ENCODE measurements at regions not wholly inside any gene's neighbourhood (a gene's known extent, or its start where the extent isn't known, plus 50 kb on each side); places are given as distances from the start of the nearest gene placed in this dataset.

DNA sequence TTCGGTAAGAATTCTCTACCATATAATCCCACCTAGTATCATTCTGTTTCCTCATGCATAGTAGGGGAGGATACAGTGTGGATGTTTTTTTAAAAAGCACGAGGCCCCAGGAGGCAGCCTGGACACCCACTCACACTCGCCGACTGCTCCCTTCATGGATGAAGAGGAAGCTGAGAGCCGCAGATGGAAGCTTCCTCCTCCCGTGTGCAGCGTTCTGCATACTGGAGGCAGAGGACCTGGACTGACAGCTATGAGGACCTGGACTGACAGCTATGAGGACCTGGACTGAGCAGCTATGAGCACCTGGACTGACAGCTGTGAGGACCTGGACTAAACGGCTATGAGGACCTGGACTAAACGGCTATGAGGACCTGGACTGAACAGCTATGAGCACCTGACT is 234.4 kb downstream of the NDUFA10 start:
- DNase-seq (ENCODE audit: low spot score), result no peak
- WGBS, result 72% methylated on average over 9 of the region's 9 CpGs

DNA sequence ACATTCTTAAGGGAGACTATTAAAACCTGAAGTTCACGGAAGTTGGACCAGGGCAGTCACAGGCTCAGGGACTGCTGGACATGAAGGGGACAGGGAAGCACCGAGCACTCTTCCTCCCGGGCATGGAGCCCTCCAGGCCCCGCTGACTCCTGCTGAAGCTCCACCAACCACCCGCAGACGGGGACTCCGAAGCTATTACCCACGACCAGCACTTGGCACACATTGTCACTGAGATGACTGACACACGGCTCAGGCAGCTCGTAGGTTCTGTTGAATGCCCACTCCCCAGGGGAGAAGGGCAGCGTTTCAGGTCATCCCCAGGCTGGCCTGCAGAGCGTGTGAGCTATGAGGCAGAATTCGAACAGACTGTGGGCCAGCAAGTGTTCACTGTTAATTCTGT is 234.8 kb downstream of the NDUFA10 start:
- TF ChIP-seq, protein P1, sequence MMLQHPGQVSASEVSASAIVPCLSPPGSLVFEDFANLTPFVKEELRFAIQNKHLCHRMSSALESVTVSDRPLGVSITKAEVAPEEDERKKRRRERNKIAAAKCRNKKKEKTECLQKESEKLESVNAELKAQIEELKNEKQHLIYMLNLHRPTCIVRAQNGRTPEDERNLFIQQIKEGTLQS (IDR thresholded peaks at IDR 0.05), result no peak
- TF ChIP-seq GABPA (IDR thresholded peaks at IDR 0.05 in 1 of 2, conservative IDR thresholded peaks at IDR 0.05 in 1 of 2), result no peak
- no peak for TF ChIP-seq FOXA2 (IDR thresholded peaks at IDR 0.05)
- TF ChIP-seq, protein P2, sequence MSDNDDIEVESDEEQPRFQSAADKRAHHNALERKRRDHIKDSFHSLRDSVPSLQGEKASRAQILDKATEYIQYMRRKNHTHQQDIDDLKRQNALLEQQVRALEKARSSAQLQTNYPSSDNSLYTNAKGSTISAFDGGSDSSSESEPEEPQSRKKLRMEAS (IDR thresholded peaks at IDR 0.05), result no peak
- TF ChIP-seq EGR1 (IDR thresholded peaks at IDR 0.05; ENCODE audit: low read depth in 2 of 2), result no peak
- no peak for TF ChIP-seq SP1 (IDR thresholded peaks at IDR 0.05)
- no peak for TF ChIP-seq HNF4A (conservative IDR thresholded peaks at IDR 0.05)
- TF ChIP-seq, protein P3, sequence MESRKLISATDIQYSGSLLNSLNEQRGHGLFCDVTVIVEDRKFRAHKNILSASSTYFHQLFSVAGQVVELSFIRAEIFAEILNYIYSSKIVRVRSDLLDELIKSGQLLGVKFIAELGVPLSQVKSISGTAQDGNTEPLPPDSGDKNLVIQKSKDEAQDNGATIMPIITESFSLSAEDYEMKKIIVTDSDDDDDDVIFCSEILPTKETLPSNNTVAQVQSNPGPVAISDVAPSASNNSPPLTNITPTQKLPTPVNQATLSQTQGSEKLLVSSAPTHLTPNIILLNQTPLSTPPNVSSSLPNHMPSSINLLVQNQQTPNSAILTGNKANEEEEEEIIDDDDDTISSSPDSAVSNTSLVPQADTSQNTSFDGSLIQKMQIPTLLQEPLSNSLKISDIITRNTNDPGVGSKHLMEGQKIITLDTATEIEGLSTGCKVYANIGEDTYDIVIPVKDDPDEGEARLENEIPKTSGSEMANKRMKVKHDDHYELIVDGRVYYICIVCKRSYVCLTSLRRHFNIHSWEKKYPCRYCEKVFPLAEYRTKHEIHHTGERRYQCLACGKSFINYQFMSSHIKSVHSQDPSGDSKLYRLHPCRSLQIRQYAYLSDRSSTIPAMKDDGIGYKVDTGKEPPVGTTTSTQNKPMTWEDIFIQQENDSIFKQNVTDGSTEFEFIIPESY (IDR thresholded peaks at IDR 0.05), result no peak
- TF ChIP-seq NR2F2 (IDR thresholded peaks at IDR 0.05), result no peak
- no peak for TF ChIP-seq FOXA1 (IDR thresholded peaks at IDR 0.05)
- TF ChIP-seq, protein P4, sequence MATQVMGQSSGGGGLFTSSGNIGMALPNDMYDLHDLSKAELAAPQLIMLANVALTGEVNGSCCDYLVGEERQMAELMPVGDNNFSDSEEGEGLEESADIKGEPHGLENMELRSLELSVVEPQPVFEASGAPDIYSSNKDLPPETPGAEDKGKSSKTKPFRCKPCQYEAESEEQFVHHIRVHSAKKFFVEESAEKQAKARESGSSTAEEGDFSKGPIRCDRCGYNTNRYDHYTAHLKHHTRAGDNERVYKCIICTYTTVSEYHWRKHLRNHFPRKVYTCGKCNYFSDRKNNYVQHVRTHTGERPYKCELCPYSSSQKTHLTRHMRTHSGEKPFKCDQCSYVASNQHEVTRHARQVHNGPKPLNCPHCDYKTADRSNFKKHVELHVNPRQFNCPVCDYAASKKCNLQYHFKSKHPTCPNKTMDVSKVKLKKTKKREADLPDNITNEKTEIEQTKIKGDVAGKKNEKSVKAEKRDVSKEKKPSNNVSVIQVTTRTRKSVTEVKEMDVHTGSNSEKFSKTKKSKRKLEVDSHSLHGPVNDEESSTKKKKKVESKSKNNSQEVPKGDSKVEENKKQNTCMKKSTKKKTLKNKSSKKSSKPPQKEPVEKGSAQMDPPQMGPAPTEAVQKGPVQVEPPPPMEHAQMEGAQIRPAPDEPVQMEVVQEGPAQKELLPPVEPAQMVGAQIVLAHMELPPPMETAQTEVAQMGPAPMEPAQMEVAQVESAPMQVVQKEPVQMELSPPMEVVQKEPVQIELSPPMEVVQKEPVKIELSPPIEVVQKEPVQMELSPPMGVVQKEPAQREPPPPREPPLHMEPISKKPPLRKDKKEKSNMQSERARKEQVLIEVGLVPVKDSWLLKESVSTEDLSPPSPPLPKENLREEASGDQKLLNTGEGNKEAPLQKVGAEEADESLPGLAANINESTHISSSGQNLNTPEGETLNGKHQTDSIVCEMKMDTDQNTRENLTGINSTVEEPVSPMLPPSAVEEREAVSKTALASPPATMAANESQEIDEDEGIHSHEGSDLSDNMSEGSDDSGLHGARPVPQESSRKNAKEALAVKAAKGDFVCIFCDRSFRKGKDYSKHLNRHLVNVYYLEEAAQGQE (IDR thresholded peaks at IDR 0.05), result no peak
- no peak overlapping the region for H3K9ac ChIP-seq (ENCODE audit: low read depth in 1 of 2, low read length in 2 of 2)
- no peaks in the 10 kb centered on the region for H3K4me1 ChIP-seq (ENCODE audit: control insufficient read depth in 4 of 4, insufficient read depth in 4 of 4, low read length in 3 of 4)
- no peaks in the 10 kb centered on the region for H3K36me3 ChIP-seq (ENCODE audit: control insufficient read depth in 4 of 4, insufficient read depth in 3 of 4, low read depth in 1 of 4, low read length in 3 of 4)
- H3K27ac ChIP-seq (ENCODE audit: low read depth in 1 of 2, low read length in 2 of 2), result no peak overlapping the region
- peaks cover 0 to 4% (median 2%) of the 10 kb centered on the region in 4 donors for H3K9me3 ChIP-seq (ENCODE audit: control insufficient read depth in 4 of 4, low read length in 3 of 4)
- peaks cover 0 to 7% (median 0%) of the 10 kb centered on the region in 4 donors for H3K27me3 ChIP-seq (ENCODE audit: control insufficient read depth in 4 of 4, insufficient read depth in 4 of 4, low read length in 3 of 4)
- WGBS, result 70% methylated on average over 13 of the region's 13 CpGs
- no peak overlapping the region for H3K4me3 ChIP-seq (ENCODE audit: low read depth in 1 of 3, low read length in 3 of 3)
- DNase-seq (ENCODE audit: low spot score), result no peak

More for the DNA sequence above, 234.4 kb downstream of the NDUFA10 start:
- Histone ChIP-seq H3K4me3 (ENCODE audit: low read depth in 1 of 3, low read length in 3 of 3) (no peak overlapping the region), H3K36me3 (ENCODE audit: control insufficient read depth in 4 of 4, insufficient read depth in 3 of 4, low read depth in 1 of 4, low read length in 3 of 4) (no peaks in the 10 kb centered on the region), H3K27ac (ENCODE audit: low read depth in 1 of 2, low read length in 2 of 2) (no peak overlapping the region), H3K4me1 (ENCODE audit: control insufficient read depth in 4 of 4, insufficient read depth in 4 of 4, low read length in 3 of 4) (no peaks in the 10 kb centered on the region), H3K27me3 (ENCODE audit: control insufficient read depth in 4 of 4, insufficient read depth in 4 of 4, low read length in 3 of 4) (peaks cover 0 to 7% (median 0%) of the 10 kb centered on the region in 4 donors), H3K9me3 (ENCODE audit: control insufficient read depth in 4 of 4, low read length in 3 of 4) (peaks cover 0 to 4% (median 2%) of the 10 kb centered on the region in 4 donors), H3K9ac (ENCODE audit: low read depth in 1 of 2, low read length in 2 of 2) (no peak overlapping the region)
- no peak for TF ChIP-seq EGR1 (IDR thresholded peaks at IDR 0.05; ENCODE audit: low read depth in 2 of 2)

DNA sequence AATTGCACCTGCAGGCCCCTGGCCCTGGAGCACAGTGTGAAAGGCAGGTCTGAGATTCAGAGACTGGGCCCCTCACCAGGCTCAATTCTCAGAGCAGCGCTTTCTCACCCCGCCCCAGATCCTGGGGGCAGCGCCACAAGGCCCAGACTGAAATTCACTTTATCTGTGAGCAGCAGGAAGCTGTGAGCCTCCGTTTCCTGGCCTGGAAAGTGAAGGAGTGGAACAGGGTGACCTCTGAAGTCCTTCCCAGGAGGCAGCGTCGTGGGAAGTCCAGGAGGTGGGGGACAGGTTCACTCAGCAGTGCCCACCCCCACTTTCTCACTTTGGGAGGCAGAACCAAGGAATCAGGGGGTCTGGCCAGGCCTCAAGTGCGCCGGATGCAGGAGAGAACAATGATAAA is 235.4 kb downstream of the NDUFA10 start:
- Histone ChIP-seq H3K4me3 (ENCODE audit: low read depth in 1 of 3, low read length in 3 of 3) (no peak overlapping the region), H3K9ac (ENCODE audit: low read depth in 1 of 2, low read length in 2 of 2) (no peak overlapping the region), H3K9me3 (ENCODE audit: control insufficient read depth in 4 of 4, low read length in 3 of 4) (peaks cover 0 to 4% (median 2%) of the 10 kb centered on the region in 4 donors), H3K27ac (ENCODE audit: low read depth in 1 of 2, low read length in 2 of 2) (no peak overlapping the region), H3K27me3 (ENCODE audit: control insufficient read depth in 4 of 4, insufficient read depth in 4 of 4, low read length in 3 of 4) (peaks cover 0 to 7% (median 0%) of the 10 kb centered on the region in 4 donors), H3K36me3 (ENCODE audit: control insufficient read depth in 4 of 4, insufficient read depth in 3 of 4, low read depth in 1 of 4, low read length in 3 of 4) (no peaks in the 10 kb centered on the region), H3K4me1 (ENCODE audit: control insufficient read depth in 4 of 4, insufficient read depth in 4 of 4, low read length in 3 of 4) (no peaks in the 10 kb centered on the region)
- TF ChIP-seq RAD21 (IDR thresholded peaks at IDR 0.05) (no peak), NR2F2 (IDR thresholded peaks at IDR 0.05) (peak; percentile 60), RXRA (IDR thresholded peaks at IDR 0.05) (no peak), FOXA1 (IDR thresholded peaks at IDR 0.05) (no peak), FOXA2 (IDR thresholded peaks at IDR 0.05) (no peak), EGR1 (IDR thresholded peaks at IDR 0.05; ENCODE audit: low read depth in 2 of 2) (no peak)
- 61% methylated on average over 8 of the region's 8 CpGs for WGBS
- no peak for DNase-seq (ENCODE audit: low spot score)

Measured in liver (tissue), 7 donors.